ENCODE measurements at regions not wholly inside any gene's neighbourhood (a gene's known extent, or its start where the extent isn't known, plus 50 kb on each side); places are given as distances from the start of the nearest gene placed in this dataset.
"Not testable (repeated sequence)": the region's sequence is repeated elsewhere in the genome, so short reads cannot be mapped to it uniquely, and the experiment has no call there.

DNA sequence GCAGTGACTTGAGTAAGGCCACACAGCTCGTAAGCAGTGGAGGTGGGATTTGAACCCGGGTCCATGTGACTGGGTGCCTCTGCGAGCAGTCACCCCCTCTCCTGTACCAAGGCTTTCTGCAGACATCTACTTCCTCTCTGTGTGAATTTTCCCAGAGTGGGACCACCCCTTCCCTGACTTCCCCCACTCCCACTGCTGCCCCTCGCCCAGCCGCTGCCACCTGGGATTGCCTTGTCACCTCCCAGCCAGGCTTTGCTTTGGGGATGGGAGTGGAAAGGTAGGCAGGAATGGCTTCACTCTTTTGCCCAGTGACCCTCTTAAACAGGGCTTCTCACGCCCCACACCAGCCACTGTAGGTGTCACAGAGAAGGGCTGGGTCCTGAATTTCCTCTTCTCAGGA, 105.2 kb upstream of the SEC14L1 start:
- in situ Hi-C loops (cut with HindIII; ENCODE audit: low pct_unique_long_range_greater_than_20kb, low sequenced_read_pairs): no loop called here

GRCh38 chr17:77036136-77036840, 104.5 kb upstream of the SEC14L1 start:
- DNase-seq (ENCODE audit: low read depth, low spot score): no peak
- in situ Hi-C loops (cut with HindIII; ENCODE audit: low pct_unique_long_range_greater_than_20kb, low sequenced_read_pairs): no loop called here

More for the DNA sequence above, 105.2 kb upstream of the SEC14L1 start:
- DNase-seq (ENCODE audit: low read depth, low spot score): no peak

GRCh38 chr17:77036841-77037381, 103.9 kb upstream of the SEC14L1 start:
- in situ Hi-C loops (cut with HindIII; ENCODE audit: low pct_unique_long_range_greater_than_20kb, low sequenced_read_pairs): no loop called here

DNA sequence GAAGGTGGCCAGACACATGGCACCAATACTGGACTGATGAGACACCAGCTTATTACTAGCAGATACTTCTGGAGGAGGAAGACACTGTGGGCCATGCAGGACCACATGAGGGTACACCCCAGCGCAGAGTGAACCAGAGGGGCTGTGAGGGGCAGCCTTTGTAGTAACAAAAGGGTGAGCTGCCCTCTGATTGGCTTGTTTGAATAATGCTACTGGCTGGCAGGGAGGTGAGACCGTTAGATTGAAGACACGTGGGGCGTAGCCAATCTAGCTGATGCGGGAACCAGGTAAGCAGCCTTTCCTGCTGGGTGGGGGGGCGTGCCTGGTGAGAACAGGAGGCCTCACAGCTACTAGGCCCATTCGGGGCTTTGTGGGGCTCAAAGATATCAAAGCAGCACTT, 102.8 kb upstream of the SEC14L1 start:
- no peak for DNase-seq (ENCODE audit: low read depth, low spot score)
- in situ Hi-C loops (cut with HindIII; ENCODE audit: low pct_unique_long_range_greater_than_20kb, low sequenced_read_pairs): no loop called here

More at GRCh38 chr17:77036841-77037381, 103.9 kb upstream of the SEC14L1 start:
- DNase-seq (ENCODE audit: low read depth, low spot score): peak; percentile 53

- in situ Hi-C loops (cut with HindIII; ENCODE audit: low pct_unique_long_range_greater_than_20kb, low sequenced_read_pairs): no loop called here
- no peak for DNase-seq (ENCODE audit: low read depth, low spot score)
Observed at GRCh38 chr17:77038884-77039555, 101.7 kb upstream of the SEC14L1 start.

DNA sequence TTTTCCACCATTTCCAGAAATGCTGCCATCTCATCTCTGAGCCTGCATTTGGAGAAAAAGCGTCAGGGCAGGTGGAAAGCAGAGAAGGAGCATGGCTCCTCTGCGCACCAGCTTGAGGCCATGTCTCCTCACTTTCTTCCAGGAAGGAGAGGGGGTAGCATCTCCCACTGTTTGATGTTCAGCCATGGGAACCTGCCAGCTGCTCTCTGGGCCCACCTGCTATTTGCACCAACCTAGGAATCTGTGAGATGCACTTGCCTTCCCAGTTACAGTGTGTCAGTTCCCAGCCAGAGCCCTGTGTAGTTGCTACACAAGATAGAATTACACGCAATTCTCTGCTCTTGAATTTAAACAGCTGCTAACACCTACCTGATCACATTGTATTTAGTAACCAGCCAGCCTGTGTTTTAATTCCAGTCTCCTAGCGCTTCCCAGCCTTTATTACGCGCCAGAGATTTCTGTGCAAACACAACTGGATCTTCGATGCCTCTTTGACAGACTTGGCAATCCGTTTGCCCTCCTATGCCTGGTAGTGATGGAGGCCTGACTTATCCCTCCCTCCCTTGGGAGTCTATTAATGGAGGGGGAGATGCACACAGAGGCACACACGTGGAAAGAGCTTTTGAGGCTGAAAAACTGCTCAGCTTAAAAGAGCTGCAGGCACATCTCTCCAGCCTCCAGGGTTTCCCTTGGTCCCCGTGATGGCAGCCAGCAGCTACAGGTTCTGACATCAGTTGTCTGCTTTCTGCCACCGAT, 98.1 kb upstream of the SEC14L1 start:
- DNase-seq (ENCODE audit: low read depth, low spot score): no peak
- in situ Hi-C loops (cut with HindIII; ENCODE audit: low pct_unique_long_range_greater_than_20kb, low sequenced_read_pairs): no loop called here

- DNase-seq (ENCODE audit: low read depth, low spot score): peak; percentile 80
- in situ Hi-C loops (cut with HindIII; ENCODE audit: low pct_unique_long_range_greater_than_20kb, low sequenced_read_pairs): no loop called here
Observed at GRCh38 chr17:77045441-77046041, 95.2 kb upstream of the SEC14L1 start.

DNA sequence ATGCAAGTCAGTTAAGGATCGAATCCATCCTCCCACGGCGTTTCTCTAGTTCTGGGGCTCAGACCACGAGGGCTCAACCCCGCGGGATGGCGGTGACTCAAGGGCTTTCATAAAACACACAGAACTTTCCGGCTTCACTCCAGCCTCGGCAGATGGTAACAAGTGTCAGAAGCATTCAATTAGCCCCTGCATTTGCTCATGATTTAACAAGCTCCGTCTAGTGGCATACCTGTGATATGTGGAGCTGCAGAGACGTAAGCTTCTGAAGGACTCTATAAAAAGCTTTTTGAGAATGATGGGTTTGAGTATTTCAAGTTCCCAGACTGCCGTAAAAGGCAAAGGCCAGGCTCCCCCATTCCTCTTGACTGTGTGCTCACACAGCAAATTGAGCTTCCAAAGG, 91.3 kb upstream of the SEC14L1 start:
- in situ Hi-C loops (cut with HindIII; ENCODE audit: low pct_unique_long_range_greater_than_20kb, low sequenced_read_pairs): no loop called here
- no peak for DNase-seq (ENCODE audit: low read depth, low spot score)

GRCh38 chr17:77050901-77051300, 89.9 kb upstream of the SEC14L1 start:
- in situ Hi-C loops (cut with HindIII; ENCODE audit: low pct_unique_long_range_greater_than_20kb, low sequenced_read_pairs): not testable (repeated sequence)
- DNase-seq (ENCODE audit: low read depth, low spot score): peak; percentile 80

GRCh38 chr17:77054936-77055335, 85.8 kb upstream of the SEC14L1 start:
- in situ Hi-C loops (cut with HindIII; ENCODE audit: low pct_unique_long_range_greater_than_20kb, low sequenced_read_pairs): no loop called here
- no peak for DNase-seq (ENCODE audit: low read depth, low spot score)

- in situ Hi-C loops (cut with HindIII; ENCODE audit: low pct_unique_long_range_greater_than_20kb, low sequenced_read_pairs): no loop called here
- DNase-seq (ENCODE audit: low read depth, low spot score): no peak
Observed at GRCh38 chr17:77055453-77055852, 85.3 kb upstream of the SEC14L1 start.

DNA sequence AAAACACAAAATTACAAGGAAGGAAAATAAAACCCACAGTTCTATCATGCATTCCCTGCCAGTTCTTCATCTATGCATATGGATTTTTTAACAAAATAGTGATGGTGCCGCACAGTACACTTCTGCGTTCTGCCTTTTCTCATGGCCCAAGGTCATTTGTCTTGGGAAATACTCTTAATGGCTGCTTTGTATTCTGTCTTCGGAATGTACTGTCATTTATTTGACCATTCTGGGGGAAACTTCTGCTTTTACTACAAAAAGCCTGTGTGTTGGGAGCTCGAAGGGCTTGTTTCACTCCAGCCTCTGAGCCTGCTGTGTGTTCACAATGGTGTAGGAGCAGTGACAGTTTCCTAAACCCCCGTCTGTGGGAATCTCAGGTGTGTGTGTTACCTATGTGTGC, 82.8 kb upstream of the SEC14L1 start:
- in situ Hi-C loops (cut with HindIII; ENCODE audit: low pct_unique_long_range_greater_than_20kb, low sequenced_read_pairs): no loop called here
- peak; percentile 98 for DNase-seq (ENCODE audit: low read depth, low spot score)

GRCh38 chr17:77061669-77062068, 79.1 kb upstream of the SEC14L1 start:
- in situ Hi-C loops (cut with HindIII; ENCODE audit: low pct_unique_long_range_greater_than_20kb, low sequenced_read_pairs): no loop called here
- no peak for DNase-seq (ENCODE audit: low read depth, low spot score)

GRCh38 chr17:77064598-77064997, 76.2 kb upstream of the SEC14L1 start:
- in situ Hi-C loops (cut with HindIII; ENCODE audit: low pct_unique_long_range_greater_than_20kb, low sequenced_read_pairs): no loop called here
- DNase-seq (ENCODE audit: low read depth, low spot score): no peak

DNA sequence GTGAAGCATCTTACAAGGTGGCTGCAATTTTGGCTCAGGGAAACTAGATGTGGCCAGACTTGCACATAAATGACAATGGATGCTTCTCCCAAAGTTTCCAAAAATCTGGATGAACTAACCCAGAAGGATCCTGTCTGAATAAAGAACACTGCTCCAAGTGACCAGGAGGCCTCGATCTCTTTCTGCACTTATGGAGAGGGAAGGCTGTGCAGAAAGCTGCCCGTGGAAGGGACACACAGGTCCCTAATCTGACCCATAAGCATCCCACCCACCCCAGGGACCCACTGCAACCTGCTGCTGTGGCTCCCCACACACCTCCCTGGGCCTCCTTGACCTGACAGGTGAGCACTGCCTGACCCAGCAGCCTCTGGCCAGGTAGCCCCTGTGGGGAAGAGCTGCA, 74.6 kb upstream of the SEC14L1 start:
- in situ Hi-C loops (cut with HindIII; ENCODE audit: low pct_unique_long_range_greater_than_20kb, low sequenced_read_pairs): no loop called here
- no peak for DNase-seq (ENCODE audit: low read depth, low spot score)

DNA sequence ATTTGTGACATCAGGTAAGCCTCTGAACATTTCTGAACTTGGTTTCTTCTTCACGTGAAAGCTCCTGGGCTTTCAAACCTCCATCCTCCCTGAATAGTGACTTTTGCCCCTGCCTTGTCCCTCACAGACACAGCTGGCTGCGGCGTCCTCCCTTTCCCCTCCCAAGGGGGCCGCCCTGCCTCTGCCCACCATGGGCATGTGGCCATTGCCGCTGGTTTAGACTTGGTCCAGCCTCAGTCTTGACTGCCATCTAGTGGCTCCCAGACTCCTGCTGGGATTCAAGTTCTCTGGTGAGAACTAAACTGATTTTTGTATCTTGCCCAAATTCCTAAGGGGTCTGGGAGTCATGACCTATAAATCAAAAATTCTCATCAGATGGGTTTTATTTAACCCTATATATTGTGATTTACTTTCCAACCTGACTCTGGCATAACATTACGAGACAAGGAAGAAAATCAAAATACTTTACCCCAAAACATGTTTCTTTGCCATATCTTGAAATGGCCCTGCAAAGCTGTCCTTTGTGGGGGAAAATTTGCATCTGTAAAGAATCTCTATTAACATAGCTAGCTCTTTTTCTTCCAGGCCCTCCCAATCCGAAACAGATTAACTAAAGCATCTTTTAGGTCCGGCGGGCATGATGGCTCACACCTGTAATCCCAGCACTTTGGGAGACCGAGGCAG, 73.9 kb upstream of the SEC14L1 start:
- in situ Hi-C loops (cut with HindIII; ENCODE audit: low pct_unique_long_range_greater_than_20kb, low sequenced_read_pairs): not testable (repeated sequence)

GRCh38 chr17:77068915-77069314, 71.9 kb upstream of the SEC14L1 start:
- in situ Hi-C loops (cut with HindIII; ENCODE audit: low pct_unique_long_range_greater_than_20kb, low sequenced_read_pairs): no loop called here
- DNase-seq (ENCODE audit: low read depth, low spot score): no peak

More for the DNA sequence above, 73.9 kb upstream of the SEC14L1 start:
- peak; percentile 92 for DNase-seq (ENCODE audit: low read depth, low spot score)
